ENCODE measurements at regions not wholly inside any gene's neighbourhood (a gene's known extent, or its start where the extent isn't known, plus 50 kb on each side); places are given as distances from the start of the nearest gene placed in this dataset.

DNA sequence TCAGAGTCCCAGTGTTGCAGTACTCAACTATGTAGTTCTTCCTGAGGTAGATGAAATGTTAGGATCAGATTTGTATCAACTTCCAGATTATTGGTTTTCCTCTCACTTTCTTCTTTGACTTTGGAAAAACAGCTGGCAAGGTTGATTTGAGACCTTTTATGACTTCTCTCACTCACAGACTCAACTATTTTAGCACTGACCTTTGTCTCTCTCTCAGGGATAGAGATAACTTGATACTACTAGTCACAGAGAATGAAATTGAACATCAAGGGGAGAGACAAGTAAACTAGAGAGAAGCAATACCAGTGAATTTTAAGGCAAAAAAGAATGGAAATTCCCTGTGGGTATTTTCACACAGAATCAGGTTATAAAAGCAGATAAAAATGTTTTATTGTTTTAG, 159.7 kb upstream of the B3GALT2 start:
- ATAC-seq, result no peak

DNA sequence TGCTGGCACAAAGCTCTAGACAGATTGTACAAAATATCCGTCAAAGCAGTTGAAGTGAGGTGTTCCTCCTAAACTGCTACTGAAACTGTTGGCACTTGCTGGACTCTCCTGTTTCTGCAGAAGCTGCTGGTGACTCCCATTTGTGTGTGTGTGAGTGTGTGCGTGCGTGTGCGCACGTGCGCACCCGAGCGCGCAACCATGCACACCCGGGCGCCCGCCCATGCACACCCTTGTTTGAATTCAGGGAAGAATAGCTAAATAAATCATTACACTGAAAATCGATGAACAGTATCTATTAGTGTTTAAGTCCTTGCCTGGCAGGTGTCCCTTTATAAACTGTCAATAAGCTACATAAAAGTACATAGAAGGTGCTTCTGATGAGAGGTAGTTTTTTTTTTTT, 156.4 kb upstream of the B3GALT2 start:
- DNase-seq, result no peak
- ATAC-seq, result no peak
- H3K4me1 Mint-ChIP-seq, result peaks cover 2% of the 10 kb centered on the region
- intact Hi-C loops (cut with DNase I, micrococcal nuclease), result no loop called here
- H3K36me3 Mint-ChIP-seq (ENCODE audit: low read depth), result no peaks in the 10 kb centered on the region
- H3K9me3 Mint-ChIP-seq (ENCODE audit: low read depth), result no peaks in the 10 kb centered on the region
- CTCF ChIA-PET, result no interaction called here
- H3K4me3 Mint-ChIP-seq, result no peak overlapping the region
- H3K27me3 Mint-ChIP-seq, result no peaks in the 10 kb centered on the region
- H3K27ac Mint-ChIP-seq, result no peak overlapping the region
- POLR2A ChIA-PET, result no interaction called here

More for the DNA sequence above, 159.7 kb upstream of the B3GALT2 start:
- H3K4me1 Mint-ChIP-seq, result no peaks in the 10 kb centered on the region
- no peaks in the 10 kb centered on the region for H3K9me3 Mint-ChIP-seq (ENCODE audit: low read depth)
- no peak overlapping the region for H3K27ac Mint-ChIP-seq
- no peaks in the 10 kb centered on the region for H3K27me3 Mint-ChIP-seq
- intact Hi-C loops (cut with DNase I, micrococcal nuclease), result no loop called here
- ChIA-PET CTCF (no interaction called here), POLR2A (no interaction called here)
- H3K36me3 Mint-ChIP-seq (ENCODE audit: low read depth), result no peaks in the 10 kb centered on the region
- no peak for DNase-seq
- H3K4me3 Mint-ChIP-seq, result no peak overlapping the region

DNA sequence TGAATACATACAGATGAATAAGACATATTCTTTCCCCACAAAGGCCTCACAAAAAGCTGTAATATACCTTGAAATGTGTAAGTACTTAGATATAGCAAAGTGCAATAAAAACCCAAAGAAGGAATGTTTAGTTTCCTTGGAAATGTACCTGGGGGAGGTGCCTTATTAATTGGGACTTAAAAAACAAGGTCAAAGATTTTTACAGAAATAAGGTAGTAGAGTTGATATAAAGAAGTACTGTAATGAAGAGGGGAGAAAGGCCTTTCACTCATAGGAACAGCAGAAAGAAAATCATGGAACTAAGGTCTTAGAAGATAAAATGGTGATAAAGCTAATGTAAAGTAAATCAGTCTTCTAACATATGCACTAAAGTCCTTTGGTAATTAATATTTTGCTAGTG, 153.9 kb upstream of the B3GALT2 start:
- H3K4me1 Mint-ChIP-seq, result peaks cover 2% of the 10 kb centered on the region
- H3K9me3 Mint-ChIP-seq (ENCODE audit: low read depth), result no peaks in the 10 kb centered on the region
- no peak overlapping the region for H3K27ac Mint-ChIP-seq
- intact Hi-C loops (cut with DNase I, micrococcal nuclease), result no loop called here
- ChIA-PET CTCF (no interaction called here), POLR2A (no interaction called here)
- DNase-seq (no peak), ATAC-seq (no peak)
- no peak overlapping the region for H3K4me3 Mint-ChIP-seq
- no peaks in the 10 kb centered on the region for H3K36me3 Mint-ChIP-seq (ENCODE audit: low read depth)
- no peaks in the 10 kb centered on the region for H3K27me3 Mint-ChIP-seq

DNA sequence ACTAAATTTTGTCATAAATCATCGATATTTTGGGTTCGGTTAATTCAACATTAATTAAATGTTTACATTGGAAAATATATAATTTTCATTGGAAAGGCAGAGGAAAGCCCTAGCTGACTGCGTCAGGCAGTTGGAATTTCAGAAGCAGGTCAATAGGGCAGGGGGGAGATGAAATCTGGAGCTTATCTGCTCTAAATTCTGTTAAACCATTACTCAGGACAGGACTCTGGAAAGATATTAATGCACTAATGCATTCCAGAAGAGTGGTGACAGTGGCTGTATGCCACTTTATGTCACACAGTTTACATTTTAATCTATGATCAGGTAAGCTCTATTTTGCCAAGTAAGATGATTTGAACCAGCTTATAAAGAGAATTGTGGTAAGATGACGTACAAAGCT, 153.0 kb upstream of the B3GALT2 start:
- ATAC-seq (no peak), DNase-seq (no peak)
- ChIA-PET POLR2A (no interaction called here), CTCF (interaction anchor here (0.9 to 1.3 kb wide), 2 partner anchors 9 to 10 kb away, joined by 3 read pairs; no protein-coding TSS in a partner anchor)
- peaks cover 2% of the 10 kb centered on the region for H3K4me1 Mint-ChIP-seq
- no peak overlapping the region for H3K27ac Mint-ChIP-seq
- intact Hi-C loops (cut with DNase I, micrococcal nuclease), result loop anchor here in 1 of 2 experiments (10.0 kb wide), 1 partner anchor 155 kb away; the partner anchor contains the start of gene B3GALT2
- no peaks in the 10 kb centered on the region for H3K9me3 Mint-ChIP-seq (ENCODE audit: low read depth)
- H3K4me3 Mint-ChIP-seq, result no peak overlapping the region
- H3K36me3 Mint-ChIP-seq (ENCODE audit: low read depth), result no peaks in the 10 kb centered on the region
- H3K27me3 Mint-ChIP-seq, result no peaks in the 10 kb centered on the region

DNA sequence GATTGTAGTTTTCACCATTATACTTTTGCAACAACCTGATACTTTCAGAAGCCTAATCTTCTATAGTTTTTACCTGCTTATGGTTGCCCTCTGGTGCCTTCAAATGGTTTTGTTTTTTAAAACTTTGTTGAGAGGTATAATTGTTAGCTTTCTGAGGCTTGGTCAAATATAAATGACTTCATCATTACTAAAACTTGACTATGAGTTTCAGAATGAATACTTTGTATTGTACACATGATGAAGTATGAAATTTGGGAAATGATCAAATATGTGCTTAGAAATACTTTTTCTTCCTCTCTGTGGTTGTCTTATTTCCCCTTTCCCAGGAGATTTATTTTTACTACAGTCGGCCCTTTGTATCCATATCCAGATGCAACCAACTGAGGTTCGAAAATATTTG, 151.8 kb upstream of the B3GALT2 start:
- no peak for ATAC-seq
- POLR2A ChIA-PET, result no interaction called here
- no peak overlapping the region for H3K4me3 Mint-ChIP-seq

DNA sequence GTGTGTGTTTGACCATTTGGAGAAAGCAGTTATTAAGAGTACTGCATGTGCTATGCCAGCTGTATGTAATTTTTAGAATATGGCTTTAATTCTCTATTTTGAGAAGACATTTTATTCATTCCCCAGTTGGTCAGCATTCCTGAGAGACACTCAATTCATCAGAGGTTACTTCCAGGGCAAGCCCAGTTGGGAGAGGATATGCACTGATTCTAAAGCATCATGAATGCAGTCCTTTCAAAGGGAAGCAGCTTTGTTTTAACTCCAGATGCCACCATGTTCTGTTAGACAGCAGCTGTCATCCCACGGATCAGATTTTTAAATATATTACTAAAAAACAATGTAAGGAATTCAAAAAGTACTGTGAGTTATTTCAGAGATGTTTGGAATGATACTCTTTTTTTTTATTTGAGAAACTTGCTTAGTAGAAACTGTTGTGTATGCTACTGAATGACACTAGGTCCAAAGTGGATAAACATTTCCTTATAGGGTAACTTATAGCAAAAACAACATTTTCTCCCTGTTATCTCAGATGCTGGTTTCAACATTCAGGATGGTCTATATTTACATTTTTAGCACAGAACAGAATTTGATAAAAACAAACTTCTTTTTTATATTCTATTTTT, 149.5 kb upstream of the B3GALT2 start:
- Mint-ChIP-seq H3K4me1 (peaks cover 2% of the 10 kb centered on the region), H3K9me3 (ENCODE audit: low read depth) (peaks cover 17% of the 10 kb centered on the region), H3K27me3 (no peaks in the 10 kb centered on the region), H3K4me3 (no peak overlapping the region), H3K27ac (no peak overlapping the region), H3K36me3 (ENCODE audit: low read depth) (no peaks in the 10 kb centered on the region)
- ATAC-seq (no peak), DNase-seq (no peak)
- ChIA-PET POLR2A (interaction anchor here (0.7 kb wide), 1 partner anchor 362 kb away, joined by 3 read pairs; no protein-coding TSS in a partner anchor), CTCF (interaction anchor here (0.6 kb wide), 1 partner anchor 1904 kb away, joined by 5 read pairs; no protein-coding TSS in a partner anchor)
- intact Hi-C loops (cut with DNase I, micrococcal nuclease), result loop anchor here in 1 of 2 experiments (10.0 kb wide), 1 partner anchor 151 kb away; the partner anchor contains the start of gene B3GALT2

More for the DNA sequence above, 151.8 kb upstream of the B3GALT2 start:
- peaks cover 2% of the 10 kb centered on the region for H3K4me1 Mint-ChIP-seq
- intact Hi-C loops (cut with DNase I, micrococcal nuclease), result loop anchor here in 1 of 2 experiments (10.0 kb wide), 1 partner anchor 153 kb away; the partner anchor contains the start of gene B3GALT2
- H3K36me3 Mint-ChIP-seq (ENCODE audit: low read depth), result no peaks in the 10 kb centered on the region
- no peak for DNase-seq
- peaks cover 11% of the 10 kb centered on the region for H3K9me3 Mint-ChIP-seq (ENCODE audit: low read depth)
- CTCF ChIA-PET, result interaction anchor here (1.1 to 1.6 kb wide), 2 partner anchors 10 to 154 kb away, joined by 4 read pairs; no protein-coding TSS in a partner anchor
- H3K27me3 Mint-ChIP-seq, result no peaks in the 10 kb centered on the region
- no peak overlapping the region for H3K27ac Mint-ChIP-seq

DNA sequence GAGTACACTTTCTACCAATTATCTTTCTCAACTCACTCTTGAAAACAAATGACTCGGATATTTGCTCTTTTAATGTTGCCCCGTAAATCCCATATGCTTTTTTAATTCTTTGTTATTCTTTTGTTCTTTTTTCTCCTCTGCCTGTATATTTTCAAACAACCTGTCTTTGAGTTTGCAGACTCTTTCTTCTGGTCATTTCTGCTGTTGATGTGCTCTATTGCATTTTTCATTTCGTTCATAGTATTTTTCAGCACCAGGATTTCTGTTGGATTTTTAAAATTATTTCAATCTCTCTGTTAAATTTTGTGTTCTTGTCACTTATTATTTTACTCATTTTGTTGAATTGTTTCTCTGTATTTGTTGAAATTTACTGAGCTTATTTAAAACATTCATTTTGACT, 146.8 kb upstream of the B3GALT2 start:
- H3K4me1 Mint-ChIP-seq, result peaks cover under 1% of the 10 kb centered on the region
- H3K27ac Mint-ChIP-seq, result no peak overlapping the region
- no peak for DNase-seq
- intact Hi-C loops (cut with DNase I, micrococcal nuclease), result loop anchor here in 1 of 2 experiments (10.0 kb wide), 1 partner anchor 148 kb away; the partner anchor contains the start of gene B3GALT2
- ChIA-PET POLR2A (no interaction called here), CTCF (no interaction called here)
- H3K4me3 Mint-ChIP-seq, result no peak overlapping the region
- H3K27me3 Mint-ChIP-seq, result no peaks in the 10 kb centered on the region
- H3K36me3 Mint-ChIP-seq (ENCODE audit: low read depth), result no peaks in the 10 kb centered on the region
- ATAC-seq, result no peak
- peaks cover 20% of the 10 kb centered on the region for H3K9me3 Mint-ChIP-seq (ENCODE audit: low read depth)

DNA sequence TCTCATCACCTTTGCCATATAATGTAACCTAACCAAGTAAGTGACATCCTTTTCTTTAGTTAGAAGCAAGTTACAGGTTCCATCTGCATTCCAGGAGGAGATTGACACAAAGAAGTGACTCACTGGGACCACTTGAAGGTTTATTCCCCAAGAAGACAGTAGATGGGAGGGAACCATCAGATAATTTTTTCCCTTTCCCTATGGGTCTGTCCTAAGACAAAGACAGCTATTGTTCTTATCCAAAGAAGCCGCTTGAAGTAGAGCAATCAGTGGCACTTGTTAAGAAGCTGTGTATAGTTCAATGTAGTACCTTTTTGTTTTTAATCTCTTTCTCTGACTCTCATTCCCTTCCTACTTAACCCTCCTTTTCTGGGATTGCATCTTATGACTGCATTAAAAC, 139.9 kb upstream of the B3GALT2 start:
- DNase-seq, result no peak
- intact Hi-C loops (cut with DNase I, micrococcal nuclease), result no loop called here
- no peaks in the 10 kb centered on the region for H3K27me3 Mint-ChIP-seq
- peaks cover 13% of the 10 kb centered on the region for H3K9me3 Mint-ChIP-seq (ENCODE audit: low read depth)
- H3K27ac Mint-ChIP-seq, result no peak overlapping the region
- no peak for ATAC-seq
- ChIA-PET POLR2A (no interaction called here), CTCF (interaction anchor here (1.0 kb wide), 1 partner anchor 140 kb away, joined by 3 read pairs; the partner anchor contains the start of gene B3GALT2)
- no peak overlapping the region for H3K4me3 Mint-ChIP-seq
- no peaks in the 10 kb centered on the region for H3K4me1 Mint-ChIP-seq
- H3K36me3 Mint-ChIP-seq (ENCODE audit: low read depth), result no peaks in the 10 kb centered on the region

DNA sequence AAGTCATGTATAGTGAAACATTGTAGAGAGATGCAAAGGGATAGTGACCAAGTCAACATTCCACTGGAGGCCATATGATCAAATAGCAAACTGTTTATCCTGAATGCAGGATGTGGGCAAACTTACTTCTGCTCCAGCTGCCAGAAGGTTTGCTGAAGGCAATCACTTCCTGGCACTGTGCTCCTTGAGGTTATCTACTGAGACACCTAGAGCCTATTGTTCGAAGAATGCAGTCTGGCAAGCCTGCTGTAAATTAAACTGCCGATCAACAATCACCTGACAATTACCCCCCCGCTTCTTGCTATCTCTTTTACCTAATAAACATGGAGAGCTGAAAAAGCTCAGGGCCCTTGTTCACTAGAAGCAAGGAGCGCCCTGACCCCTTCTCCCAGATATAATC, 139.4 kb upstream of the B3GALT2 start:
- ChIA-PET CTCF (no interaction called here), POLR2A (no interaction called here)
- Mint-ChIP-seq H3K9me3 (ENCODE audit: low read depth) (peaks cover 13% of the 10 kb centered on the region), H3K27ac (no peak overlapping the region), H3K4me1 (no peaks in the 10 kb centered on the region), H3K27me3 (no peaks in the 10 kb centered on the region), H3K4me3 (no peak overlapping the region), H3K36me3 (ENCODE audit: low read depth) (no peaks in the 10 kb centered on the region)
- DNase-seq (no peak), ATAC-seq (no peak)
- intact Hi-C loops (cut with DNase I, micrococcal nuclease), result no loop called here

DNA sequence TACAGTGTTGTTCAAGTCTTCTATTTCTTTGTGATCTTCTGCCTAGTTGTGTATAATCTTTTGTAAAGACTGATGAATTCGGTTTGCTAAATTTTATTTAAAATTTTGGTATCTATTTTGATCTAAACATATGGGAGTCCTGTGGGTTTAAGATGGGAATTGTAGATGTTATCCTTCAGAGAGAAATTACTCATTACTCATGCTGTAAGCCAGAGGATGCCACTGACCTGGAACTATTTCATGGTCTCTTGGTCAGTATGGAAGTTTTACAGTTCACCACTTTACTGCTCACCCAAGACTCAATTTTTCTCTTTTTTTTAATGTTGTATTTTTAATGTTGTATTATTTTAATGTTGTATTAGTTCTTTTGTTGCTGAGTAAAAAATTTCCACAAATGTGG, 138.6 kb upstream of the B3GALT2 start:
- Mint-ChIP-seq H3K27ac (no peak overlapping the region), H3K4me1 (no peaks in the 10 kb centered on the region), H3K9me3 (ENCODE audit: low read depth) (peaks cover 13% of the 10 kb centered on the region), H3K27me3 (no peaks in the 10 kb centered on the region), H3K36me3 (ENCODE audit: low read depth) (no peaks in the 10 kb centered on the region), H3K4me3 (no peak overlapping the region)
- ChIA-PET POLR2A (no interaction called here), CTCF (no interaction called here)
- no peak for ATAC-seq
- intact Hi-C loops (cut with DNase I, micrococcal nuclease), result no loop called here
- no peak for DNase-seq

DNA sequence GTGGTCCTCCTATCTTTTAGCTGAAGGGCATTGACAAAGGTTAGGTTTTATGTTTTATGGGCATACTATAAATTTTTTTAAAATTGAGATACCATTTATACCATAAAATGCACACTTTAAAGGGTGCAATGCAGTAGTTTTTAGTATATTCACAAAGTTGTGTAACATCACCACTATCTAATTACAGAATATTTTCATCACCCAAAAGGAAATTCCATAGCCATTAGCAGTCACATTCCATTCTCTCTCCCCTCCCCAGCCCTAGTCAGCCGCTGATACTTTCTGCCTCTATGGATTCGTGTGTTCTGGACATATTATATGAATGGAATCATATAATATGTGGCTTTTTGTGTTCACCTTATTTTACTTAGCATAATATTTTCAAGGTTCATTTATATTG, 135.8 kb upstream of the B3GALT2 start:
- no peak overlapping the region for H3K4me3 Mint-ChIP-seq
- ATAC-seq, result no peak
- DNase-seq, result no peak
- POLR2A ChIA-PET, result no interaction called here
- no peaks in the 10 kb centered on the region for H3K27me3 Mint-ChIP-seq
- no peak overlapping the region for H3K27ac Mint-ChIP-seq
- H3K36me3 Mint-ChIP-seq (ENCODE audit: low read depth), result no peaks in the 10 kb centered on the region
- H3K9me3 Mint-ChIP-seq (ENCODE audit: low read depth), result peaks cover 10% of the 10 kb centered on the region
- no peaks in the 10 kb centered on the region for H3K4me1 Mint-ChIP-seq
- CTCF ChIA-PET, result no interaction called here
- intact Hi-C loops (cut with DNase I, micrococcal nuclease), result no loop called here

DNA sequence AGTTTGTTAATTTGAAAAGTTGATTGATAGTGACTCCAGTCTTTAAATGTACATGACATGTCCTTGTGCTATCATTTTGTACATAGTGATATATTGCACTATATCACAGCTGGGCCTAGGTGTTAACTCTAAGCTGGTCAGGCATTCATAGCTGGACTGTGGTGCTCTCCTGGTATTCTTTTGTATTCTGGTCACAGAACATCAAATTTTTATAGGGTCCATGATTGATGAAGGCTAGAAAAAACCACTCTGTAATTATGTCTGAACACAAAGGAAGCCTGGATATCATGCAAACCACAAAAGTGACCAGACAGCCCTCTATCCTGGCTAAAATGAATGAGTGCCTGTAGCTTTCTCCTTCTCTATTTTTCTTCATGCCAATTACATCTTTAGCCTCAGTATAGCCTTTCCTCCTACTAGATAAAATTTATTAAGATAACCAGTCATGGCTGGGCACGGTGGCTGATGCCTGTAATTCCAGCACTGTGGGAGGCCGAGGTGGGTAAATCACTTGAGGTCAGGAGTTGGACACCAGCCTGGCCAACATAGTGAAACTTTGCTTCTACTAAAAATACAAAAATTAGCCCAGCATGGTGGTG, 134.9 kb upstream of the B3GALT2 start:
- no peak overlapping the region for H3K4me3 Mint-ChIP-seq
- ATAC-seq (no peak), DNase-seq (no peak)
- no peaks in the 10 kb centered on the region for H3K36me3 Mint-ChIP-seq (ENCODE audit: low read depth)
- intact Hi-C loops (cut with DNase I, micrococcal nuclease), result no loop called here
- POLR2A ChIA-PET, result no interaction called here
- H3K9me3 Mint-ChIP-seq (ENCODE audit: low read depth), result peaks cover 10% of the 10 kb centered on the region
- H3K4me1 Mint-ChIP-seq, result no peaks in the 10 kb centered on the region
- H3K27ac Mint-ChIP-seq, result no peak overlapping the region
- CTCF ChIA-PET, result no interaction called here
- H3K27me3 Mint-ChIP-seq, result no peaks in the 10 kb centered on the region
